Central memory CD8-positive, alpha-beta T cell (primary cell): ENCODE measurements at regions not wholly inside any gene's neighbourhood (a gene's known extent, or its start where the extent isn't known, plus 50 kb on each side); places are given as distances from the start of the nearest gene placed in this dataset.

Source experiments
- ATAC-seq: fragments of 150-1000 bp; cut with Tn5 transposase; replicated peaks from 2 replicates; pipeline ENCODE4 v1.10.0; 2022; ENCODE audit warnings: mild to moderate bottlenecking, moderate FRiP score, moderate number of reproducible peaks; ENCODE audit not compliant: poor library complexity, severe bottlenecking; ENCODE audit errors: extremely low read depth
- DNase-seq, 2 donors: peaks; one replicate each; pipeline ENCODE4 v3.0.0; 2021; ENCODE audit warnings: low spot score in 2 of 2
- H3K27ac Mint-ChIP-seq: one replicate; pipeline ENCODE4 v1.8.0; 2022; ENCODE audit warnings: low read depth, mild to moderate bottlenecking, moderate library complexity, mixed read lengths
- H3K27me3 Mint-ChIP-seq: one replicate; pipeline ENCODE4 v1.8.0; 2022; ENCODE audit warnings: mixed read lengths
- H3K36me3 Mint-ChIP-seq: one replicate; pipeline ENCODE4 v1.8.0; 2022; ENCODE audit warnings: mild to moderate bottlenecking, moderate library complexity, mixed read lengths; ENCODE audit not compliant: insufficient read depth
- H3K4me1 Mint-ChIP-seq: one replicate; pipeline ENCODE4 v1.8.0; 2022; ENCODE audit warnings: mixed read lengths
- H3K4me3 Mint-ChIP-seq: one replicate; pipeline ENCODE4 v1.8.0; 2022; ENCODE audit warnings: mild to moderate bottlenecking, moderate library complexity, mixed read lengths
- H3K9me3 Mint-ChIP-seq: one replicate; pipeline ENCODE4 v1.8.0; 2022; ENCODE audit warnings: mixed read lengths

DNA sequence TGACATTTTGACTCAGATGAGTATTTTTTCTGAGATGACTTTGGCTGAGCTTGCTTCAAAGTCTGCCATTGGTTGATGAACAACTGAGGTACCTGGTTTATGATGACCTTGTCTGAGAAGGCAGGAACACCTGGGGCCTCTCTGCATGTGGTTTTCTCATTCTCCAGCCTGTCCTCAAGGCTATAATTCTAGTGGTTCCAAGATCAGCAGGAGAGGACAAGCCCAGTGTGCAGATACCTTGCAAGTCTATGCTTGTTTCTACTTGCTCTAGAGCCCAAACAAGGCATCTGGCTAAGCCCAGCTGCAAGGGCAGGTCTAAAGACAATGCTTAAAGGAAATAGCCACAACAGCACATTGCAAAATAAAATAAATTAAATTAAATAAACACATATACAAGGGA is 1100.0 kb downstream of the NLGN4Y start:
- no peaks in the 10 kb centered on the region for H3K36me3 Mint-ChIP-seq
- H3K27ac Mint-ChIP-seq, result no peak overlapping the region
- no peaks in the 10 kb centered on the region for H3K27me3 Mint-ChIP-seq
- ATAC-seq (no peak), DNase-seq (no peak)
- H3K9me3 Mint-ChIP-seq, result peaks cover 14% of the 10 kb centered on the region
- no peaks in the 10 kb centered on the region for H3K4me1 Mint-ChIP-seq
- no peak overlapping the region for H3K4me3 Mint-ChIP-seq

DNA sequence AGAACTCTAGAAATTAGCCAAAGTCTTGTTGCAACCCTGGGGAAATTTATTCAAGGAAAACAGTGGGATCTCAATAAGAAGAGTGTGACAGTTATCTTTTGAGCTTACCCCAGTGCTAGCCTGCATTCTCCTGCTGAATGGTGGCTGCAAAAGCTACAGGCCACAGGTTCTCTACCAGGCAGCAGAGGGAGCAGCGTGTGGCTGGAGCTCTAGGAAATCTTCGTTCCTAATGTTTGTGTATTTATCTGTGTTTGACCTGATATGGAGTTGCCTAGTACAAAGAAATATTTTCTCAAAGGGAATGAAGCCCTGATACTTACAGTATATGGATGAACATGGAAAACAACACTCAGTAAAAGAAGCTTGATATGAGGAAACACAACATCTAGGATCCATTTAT is 1100.6 kb downstream of the NLGN4Y start:
- H3K27ac Mint-ChIP-seq, result no peak overlapping the region
- H3K4me3 Mint-ChIP-seq, result no peak overlapping the region
- H3K27me3 Mint-ChIP-seq, result no peaks in the 10 kb centered on the region
- peaks cover 13% of the 10 kb centered on the region for H3K9me3 Mint-ChIP-seq
- H3K4me1 Mint-ChIP-seq, result no peaks in the 10 kb centered on the region
- ATAC-seq (no peak), DNase-seq (no peak)
- H3K36me3 Mint-ChIP-seq, result no peaks in the 10 kb centered on the region

DNA sequence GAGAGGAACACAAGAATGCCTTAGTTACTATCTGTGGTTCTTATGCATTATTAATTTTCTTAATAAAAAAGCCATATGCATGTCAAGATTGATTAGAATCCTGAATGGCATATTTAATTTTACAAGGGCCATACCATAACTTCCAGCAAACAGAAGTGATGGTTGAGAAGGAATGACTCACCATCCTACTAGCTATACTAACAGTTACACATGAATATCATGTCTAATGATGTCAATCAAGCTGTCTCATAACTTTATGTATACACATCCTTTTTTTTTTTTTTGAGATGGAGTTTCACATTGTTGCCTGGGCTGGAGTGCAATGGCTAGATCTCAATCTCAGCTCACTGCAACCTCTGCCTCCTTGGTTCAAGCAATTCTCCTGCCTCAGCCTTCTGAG is 1123.9 kb downstream of the NLGN4Y start:
- H3K9me3 Mint-ChIP-seq, result peaks cover 7% of the 10 kb centered on the region
- no peak for ATAC-seq
- H3K4me1 Mint-ChIP-seq, result no peaks in the 10 kb centered on the region
- no peaks in the 10 kb centered on the region for H3K36me3 Mint-ChIP-seq
- no peak overlapping the region for H3K4me3 Mint-ChIP-seq
- H3K27ac Mint-ChIP-seq, result no peak overlapping the region
- no peaks in the 10 kb centered on the region for H3K27me3 Mint-ChIP-seq
- DNase-seq, result no peak

DNA sequence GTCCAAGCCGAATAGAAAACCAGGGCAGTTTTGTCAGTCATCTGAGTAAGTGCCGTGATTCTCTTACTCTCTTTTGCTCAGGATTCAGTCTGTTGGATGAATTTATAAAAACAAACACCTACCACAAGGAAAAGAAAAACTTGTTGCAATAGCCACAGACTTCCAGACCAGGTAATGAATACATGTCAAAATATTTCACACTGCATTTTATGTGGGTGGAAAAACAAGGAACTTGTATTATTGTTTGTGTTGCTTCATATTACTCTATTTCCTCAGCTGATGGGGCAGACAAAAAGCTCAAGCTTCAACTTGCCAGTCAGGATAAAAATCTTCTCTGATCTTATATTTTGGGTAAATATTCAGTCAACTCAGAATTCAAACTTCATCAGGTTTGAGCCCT is 1125.7 kb downstream of the NLGN4Y start:
- Mint-ChIP-seq H3K27ac (no peak overlapping the region), H3K9me3 (peaks cover 7% of the 10 kb centered on the region), H3K36me3 (no peaks in the 10 kb centered on the region), H3K4me3 (no peak overlapping the region), H3K4me1 (no peaks in the 10 kb centered on the region), H3K27me3 (no peaks in the 10 kb centered on the region)
- DNase-seq (no peak), ATAC-seq (no peak)

DNA sequence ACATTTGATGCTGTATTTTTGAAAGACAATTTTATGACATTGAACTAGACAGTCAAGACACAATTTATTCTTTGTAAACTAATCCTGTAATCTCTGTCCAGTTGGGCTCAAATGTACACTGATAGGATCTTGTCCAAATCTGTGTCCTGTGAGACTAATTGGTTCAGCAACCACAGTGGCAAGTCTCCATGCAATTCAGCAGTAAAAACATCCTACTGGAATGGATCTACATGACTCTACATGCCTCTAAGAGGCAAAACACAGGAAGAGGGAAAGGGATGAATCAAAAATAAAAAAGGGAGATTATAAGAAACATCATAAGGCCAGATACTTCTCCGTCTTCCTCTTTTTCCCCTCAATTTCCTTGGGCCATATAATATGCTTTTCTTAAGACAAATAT is 1164.2 kb downstream of the NLGN4Y start:
- Mint-ChIP-seq H3K9me3 (peaks cover 6% of the 10 kb centered on the region), H3K4me3 (no peak overlapping the region), H3K27me3 (no peaks in the 10 kb centered on the region), H3K27ac (no peak overlapping the region), H3K4me1 (no peaks in the 10 kb centered on the region), H3K36me3 (peaks cover 2% of the 10 kb centered on the region)
- ATAC-seq (no peak), DNase-seq (no peak)

DNA sequence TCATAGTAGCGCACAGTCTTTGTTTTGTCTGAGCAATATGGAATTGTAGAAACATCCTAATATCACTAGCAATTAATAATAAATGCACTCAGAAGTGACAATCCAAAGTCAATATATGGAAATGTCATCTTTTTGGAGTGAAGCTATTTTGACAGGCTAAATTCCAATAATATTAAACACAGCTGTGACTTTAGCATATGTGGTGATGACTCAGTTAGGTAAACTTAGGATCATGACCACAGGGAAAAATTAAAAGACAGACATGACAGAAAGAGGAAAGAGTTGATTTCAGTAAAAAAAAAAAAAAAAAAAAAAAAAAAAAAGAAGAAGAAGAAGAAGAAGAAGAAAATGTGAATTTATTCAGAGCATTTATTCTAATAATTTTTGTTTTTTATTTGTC is 1165.7 kb downstream of the NLGN4Y start:
- no peak for ATAC-seq
- H3K27me3 Mint-ChIP-seq, result no peaks in the 10 kb centered on the region
- no peaks in the 10 kb centered on the region for H3K4me1 Mint-ChIP-seq
- H3K27ac Mint-ChIP-seq, result no peak overlapping the region
- peaks cover 2% of the 10 kb centered on the region for H3K36me3 Mint-ChIP-seq
- peaks cover 4% of the 10 kb centered on the region for H3K9me3 Mint-ChIP-seq
- H3K4me3 Mint-ChIP-seq, result no peak overlapping the region
- no peak for DNase-seq

DNA sequence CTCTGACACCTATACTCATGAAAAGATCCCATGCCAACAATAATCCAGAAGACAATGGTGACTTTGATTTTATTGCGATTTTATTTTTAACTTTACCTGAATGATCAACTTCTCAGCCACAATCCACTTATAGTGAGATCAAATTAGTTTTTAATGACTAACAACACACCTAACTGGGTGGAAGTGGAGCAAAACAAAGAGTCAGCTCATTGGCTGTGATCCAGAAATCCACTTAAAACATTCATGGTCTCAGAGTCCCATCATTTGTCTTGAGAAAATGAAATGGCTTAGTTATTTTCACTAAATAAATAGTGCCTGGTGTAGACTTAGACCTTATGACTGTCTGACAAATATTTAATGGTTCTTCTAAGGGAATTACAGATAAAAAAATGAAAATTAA is 1177.8 kb downstream of the NLGN4Y start:
- Mint-ChIP-seq H3K27me3 (no peaks in the 10 kb centered on the region), H3K4me3 (no peak overlapping the region), H3K27ac (no peak overlapping the region), H3K9me3 (no peaks in the 10 kb centered on the region), H3K36me3 (no peaks in the 10 kb centered on the region), H3K4me1 (no peaks in the 10 kb centered on the region)
- DNase-seq (no peak), ATAC-seq (no peak)

DNA sequence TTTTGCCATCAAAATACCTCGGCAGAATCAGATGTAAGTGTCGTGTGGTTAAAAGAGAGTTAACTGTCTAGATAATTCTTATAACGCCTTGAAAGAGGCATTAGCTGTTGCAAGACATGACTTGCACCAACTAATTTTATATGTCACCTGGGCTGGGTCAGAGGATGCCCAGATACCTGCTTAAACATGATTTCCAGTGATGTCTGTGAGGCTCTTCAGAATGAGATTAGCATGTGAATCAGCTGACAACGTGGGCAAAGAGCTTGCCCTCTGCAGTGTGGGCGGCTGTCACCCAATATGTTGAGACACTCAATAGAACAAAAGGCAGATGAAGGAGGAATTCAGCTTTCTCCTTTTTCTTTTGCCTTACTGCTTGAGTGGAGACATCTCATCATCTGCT is 1180.6 kb downstream of the NLGN4Y start:
- Mint-ChIP-seq H3K4me1 (no peaks in the 10 kb centered on the region), H3K27me3 (no peaks in the 10 kb centered on the region), H3K4me3 (no peak overlapping the region), H3K36me3 (no peaks in the 10 kb centered on the region), H3K9me3 (no peaks in the 10 kb centered on the region), H3K27ac (no peak overlapping the region)
- ATAC-seq, result no peak
- DNase-seq, result no peak

DNA sequence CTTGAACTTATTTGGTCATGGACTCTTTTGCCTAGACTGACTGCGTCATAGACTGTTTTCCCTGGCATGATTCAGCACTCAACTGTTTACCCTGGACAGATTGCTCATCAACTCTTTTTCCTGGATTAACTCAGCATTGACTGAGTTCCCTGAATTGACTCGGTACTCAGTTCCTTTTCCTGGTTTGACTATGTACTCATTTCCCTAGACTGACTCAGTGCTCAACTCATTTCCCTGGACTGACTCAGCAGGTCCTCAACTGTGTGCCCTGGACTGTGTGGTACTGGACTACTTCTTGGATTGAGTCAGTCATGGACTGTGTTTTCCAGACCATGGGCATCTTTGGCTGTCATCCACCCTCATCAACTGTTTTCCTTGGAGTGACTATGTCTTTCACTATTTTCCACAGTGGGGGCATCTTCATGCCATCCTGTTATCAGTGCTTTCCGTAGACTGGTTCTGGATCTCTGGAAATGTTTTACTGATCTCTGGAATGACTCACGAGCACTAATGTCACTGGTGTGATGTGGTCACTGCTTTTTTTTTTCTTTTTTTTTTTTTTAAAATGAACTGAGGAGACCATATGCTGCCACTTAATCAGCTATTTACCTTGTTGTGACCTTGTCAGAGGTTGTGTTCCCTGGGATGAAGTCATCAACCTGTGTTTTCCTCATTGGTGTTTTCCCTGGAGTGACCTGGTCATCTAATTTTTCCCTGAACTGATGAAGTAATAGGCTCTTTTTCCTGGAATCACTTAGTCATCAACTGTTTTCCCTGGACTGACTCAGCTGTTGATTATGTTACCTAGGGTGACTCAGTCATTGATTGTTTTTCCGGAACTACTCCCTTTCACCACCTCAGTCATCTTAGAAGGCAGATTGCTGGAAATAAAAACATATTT is 1225.5 kb downstream of the NLGN4Y start:
- Mint-ChIP-seq H3K4me3 (no peak overlapping the region), H3K27me3 (no peaks in the 10 kb centered on the region), H3K27ac (no peak overlapping the region), H3K36me3 (no peaks in the 10 kb centered on the region), H3K4me1 (no peaks in the 10 kb centered on the region), H3K9me3 (peaks cover 22% of the 10 kb centered on the region)
- no peak for ATAC-seq
- DNase-seq, result no peak

DNA sequence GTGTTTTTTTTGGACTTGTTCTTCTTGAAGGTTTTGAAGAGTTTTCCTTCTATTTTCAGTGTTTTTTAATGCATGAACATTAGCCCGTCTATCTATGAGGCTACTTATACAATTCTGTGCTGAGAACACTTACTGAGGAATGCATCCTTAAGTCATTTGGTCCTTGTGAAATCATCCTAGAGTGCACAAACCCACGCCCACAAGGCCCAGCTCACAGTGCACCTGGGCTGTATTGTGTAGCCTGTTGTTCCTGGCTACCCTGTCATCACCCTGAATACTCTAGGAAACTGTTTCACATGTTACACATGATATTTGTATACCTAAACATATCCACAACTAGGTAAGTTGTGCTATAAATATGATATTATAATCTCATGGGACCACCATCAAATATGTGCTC is 1226.7 kb downstream of the NLGN4Y start:
- Mint-ChIP-seq H3K9me3 (peaks cover 11% of the 10 kb centered on the region), H3K27me3 (no peaks in the 10 kb centered on the region), H3K4me1 (no peaks in the 10 kb centered on the region), H3K4me3 (no peak overlapping the region), H3K27ac (no peak overlapping the region), H3K36me3 (no peaks in the 10 kb centered on the region)
- DNase-seq (no peak), ATAC-seq (no peak)

DNA sequence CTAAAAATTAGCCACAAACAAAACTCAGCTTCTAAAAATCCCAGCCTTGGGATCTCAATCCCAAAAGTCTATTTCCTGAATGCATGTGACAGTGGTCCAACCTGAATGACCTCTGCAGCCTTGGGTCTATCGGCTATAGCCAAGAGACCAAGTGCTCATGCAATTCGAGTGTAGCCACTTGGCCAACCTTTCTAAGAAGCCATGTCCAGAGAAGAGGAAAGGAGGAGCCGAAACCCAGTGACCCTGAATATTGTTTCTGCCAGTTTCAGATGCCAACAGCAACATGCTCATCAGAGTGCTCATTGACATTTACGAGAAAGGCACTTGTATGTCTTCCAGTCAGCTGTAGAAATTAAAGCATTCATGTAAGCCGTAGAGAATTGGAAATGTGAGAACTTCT is 1231.9 kb downstream of the NLGN4Y start:
- no peak overlapping the region for H3K4me3 Mint-ChIP-seq
- peaks cover 3% of the 10 kb centered on the region for H3K9me3 Mint-ChIP-seq
- ATAC-seq (no peak), DNase-seq (no peak)
- no peaks in the 10 kb centered on the region for H3K27me3 Mint-ChIP-seq
- no peak overlapping the region for H3K27ac Mint-ChIP-seq
- H3K36me3 Mint-ChIP-seq, result no peaks in the 10 kb centered on the region
- no peaks in the 10 kb centered on the region for H3K4me1 Mint-ChIP-seq

DNA sequence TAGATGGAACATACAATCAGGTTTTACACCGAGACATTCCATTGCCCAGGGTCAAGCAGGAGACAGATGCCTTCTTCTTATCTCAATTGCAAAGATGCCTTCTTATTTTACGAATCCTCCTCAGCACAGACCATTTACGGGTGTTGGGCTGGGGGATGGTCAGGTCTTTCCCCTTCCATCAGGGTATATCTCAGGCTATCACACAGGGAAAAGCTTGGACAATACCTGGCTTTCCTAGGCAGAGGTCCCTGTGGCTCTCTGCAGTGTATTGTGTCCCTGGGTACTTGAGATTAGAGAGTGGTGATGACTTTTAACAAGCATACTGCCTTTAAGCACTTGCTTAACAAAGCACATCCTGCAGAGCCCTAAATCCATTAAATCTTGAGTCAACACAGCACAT is 1249.2 kb downstream of the NLGN4Y start:
- Mint-ChIP-seq H3K9me3 (peaks cover 8% of the 10 kb centered on the region), H3K36me3 (no peaks in the 10 kb centered on the region), H3K27ac (no peak overlapping the region), H3K27me3 (no peaks in the 10 kb centered on the region), H3K4me1 (no peaks in the 10 kb centered on the region), H3K4me3 (no peak overlapping the region)
- ATAC-seq (no peak), DNase-seq (no peak)

DNA sequence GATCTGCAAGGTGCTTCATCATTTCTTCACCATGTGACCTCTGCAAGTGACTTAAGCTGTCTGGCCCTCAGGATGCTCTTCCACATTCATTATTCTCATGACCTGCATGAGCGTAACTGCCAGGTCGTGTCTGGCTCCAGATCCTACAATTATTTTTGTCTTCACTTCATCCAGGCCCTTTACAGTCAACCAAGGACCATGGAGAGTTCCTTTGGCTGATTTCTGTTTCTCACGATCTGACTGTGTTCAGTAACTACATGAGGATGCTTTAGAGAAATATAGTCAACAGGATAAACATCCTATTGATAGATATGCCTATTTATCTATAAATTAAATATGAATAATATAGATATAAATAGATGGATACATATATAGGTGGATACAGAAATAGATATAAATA is 1251.6 kb downstream of the NLGN4Y start:
- Mint-ChIP-seq H3K27ac (no peak overlapping the region), H3K4me3 (no peak overlapping the region), H3K27me3 (no peaks in the 10 kb centered on the region)

More for the DNA sequence above, 1251.6 kb downstream of the NLGN4Y start:
- Mint-ChIP-seq H3K9me3 (peaks cover 6% of the 10 kb centered on the region), H3K4me1 (no peaks in the 10 kb centered on the region), H3K36me3 (no peaks in the 10 kb centered on the region)
- ATAC-seq, result no peak
- DNase-seq, result no peak
